Activated T-helper 1 cell treated with anti-CD3 and anti-CD28 coated beads, Interleukin-2, amount 50 U/mL, for 16 hours (primary cell): ENCODE measurements at regions not wholly inside any gene's neighbourhood (a gene's known extent, or its start where the extent isn't known, plus 50 kb on each side); places are given as distances from the start of the nearest gene placed in this dataset.

Experiments used
- DNase-seq, 2 donors: peaks; one replicate each; pipeline ENCODE4 v3.0.0-alpha.2; 2020; ENCODE audit warnings: low read depth in 1 of 2, low spot score in 1 of 2

- no peak for DNase-seq
Measured at GRCh38 chr5:174850565-174851169, 126.3 kb downstream of the MSX2 start.

GRCh38 chr5:174849426-174849825 lies 125.0 kb downstream of the MSX2 start:
- DNase-seq, result no peak

DNA sequence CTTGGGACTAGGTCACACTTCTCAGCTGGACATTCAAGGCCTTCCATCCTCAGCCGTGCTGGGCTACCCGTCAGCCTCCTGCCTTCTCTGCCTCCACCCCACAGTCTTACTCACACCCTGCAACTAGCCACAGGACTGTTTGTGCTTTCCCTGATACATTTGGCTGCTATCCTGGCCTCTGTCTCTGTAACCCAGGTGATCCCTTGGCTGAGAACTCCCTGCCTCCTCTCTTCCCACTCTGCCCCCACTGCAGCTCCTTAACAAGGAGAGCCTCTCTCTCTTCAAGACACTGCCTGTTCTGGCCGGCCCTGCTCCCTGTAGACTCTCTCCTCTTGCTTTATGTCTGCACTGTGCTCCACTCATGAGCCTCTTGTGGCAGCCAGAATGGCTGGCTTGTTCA lies 120.6 kb downstream of the MSX2 start:
- DNase-seq, result no peak

DNA sequence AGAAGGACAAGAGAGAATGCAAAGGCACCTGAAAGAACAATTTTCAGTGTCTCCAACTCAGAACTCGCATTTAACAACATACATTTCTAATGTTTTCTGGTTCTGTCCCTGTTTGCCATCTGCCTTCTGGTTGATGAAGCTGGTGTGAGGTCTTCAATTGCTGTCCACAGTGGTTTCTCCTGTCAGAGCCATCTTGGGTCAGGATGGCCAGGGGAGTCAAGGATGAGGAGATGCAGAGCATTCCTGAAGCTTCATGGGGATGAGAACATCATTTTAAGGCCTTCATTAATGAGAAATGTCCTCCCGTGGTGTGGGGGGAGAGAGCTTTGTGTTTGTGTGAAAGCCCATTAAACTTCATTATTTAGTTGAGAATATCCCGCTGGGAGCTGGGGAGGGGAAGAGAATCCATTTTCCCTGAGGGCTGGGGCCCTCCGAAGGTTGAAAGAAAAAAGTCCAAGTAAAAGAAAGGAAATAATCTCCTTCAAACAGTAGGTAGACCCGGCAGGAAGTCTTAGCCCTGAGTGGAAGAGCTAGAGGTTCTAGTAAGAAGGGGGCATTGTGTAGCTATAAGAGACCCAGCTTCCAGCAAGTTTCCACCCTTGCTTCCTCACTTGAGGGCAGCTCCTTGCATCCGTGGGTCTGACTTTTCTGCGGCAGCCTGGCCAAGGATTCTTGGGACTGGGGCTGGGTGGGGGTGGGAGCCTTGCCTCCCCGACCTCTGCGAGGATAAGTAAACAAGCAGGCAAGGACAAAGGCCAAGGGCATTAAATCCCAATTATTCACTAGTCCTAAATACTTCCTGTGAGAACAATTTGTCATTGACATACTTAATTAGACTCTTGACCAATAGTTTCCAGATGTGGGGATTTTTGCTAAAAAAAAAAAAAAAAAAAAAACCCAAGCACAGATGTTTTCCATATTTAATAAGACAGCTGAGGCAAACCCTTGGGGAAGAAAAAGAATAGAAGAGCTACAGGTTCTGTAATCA lies 119.2 kb downstream of the MSX2 start:
- DNase-seq, result no peak

DNA sequence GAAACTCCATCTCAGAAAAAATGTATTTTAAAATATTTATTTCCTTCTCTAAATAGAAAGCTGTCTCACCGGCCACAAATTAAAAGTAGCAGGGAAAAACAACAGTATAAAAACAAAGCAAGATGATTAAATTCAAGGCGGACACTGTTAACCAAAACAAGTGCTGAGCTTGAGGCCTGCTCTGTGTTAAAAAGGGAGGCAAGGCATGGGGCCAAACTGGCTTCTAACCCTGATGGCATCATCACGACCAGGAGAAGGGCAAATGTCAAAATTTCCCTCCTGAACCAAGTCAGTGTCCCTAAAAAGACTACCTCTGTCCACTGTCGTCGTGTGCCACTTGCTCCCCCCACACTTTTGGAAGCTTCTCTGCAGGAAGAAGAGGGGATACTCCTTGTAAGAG lies 116.1 kb downstream of the MSX2 start:
- no peak for DNase-seq

- no peak for DNase-seq
Measured at GRCh38 chr5:174839196-174839595, 114.8 kb downstream of the MSX2 start.

DNA sequence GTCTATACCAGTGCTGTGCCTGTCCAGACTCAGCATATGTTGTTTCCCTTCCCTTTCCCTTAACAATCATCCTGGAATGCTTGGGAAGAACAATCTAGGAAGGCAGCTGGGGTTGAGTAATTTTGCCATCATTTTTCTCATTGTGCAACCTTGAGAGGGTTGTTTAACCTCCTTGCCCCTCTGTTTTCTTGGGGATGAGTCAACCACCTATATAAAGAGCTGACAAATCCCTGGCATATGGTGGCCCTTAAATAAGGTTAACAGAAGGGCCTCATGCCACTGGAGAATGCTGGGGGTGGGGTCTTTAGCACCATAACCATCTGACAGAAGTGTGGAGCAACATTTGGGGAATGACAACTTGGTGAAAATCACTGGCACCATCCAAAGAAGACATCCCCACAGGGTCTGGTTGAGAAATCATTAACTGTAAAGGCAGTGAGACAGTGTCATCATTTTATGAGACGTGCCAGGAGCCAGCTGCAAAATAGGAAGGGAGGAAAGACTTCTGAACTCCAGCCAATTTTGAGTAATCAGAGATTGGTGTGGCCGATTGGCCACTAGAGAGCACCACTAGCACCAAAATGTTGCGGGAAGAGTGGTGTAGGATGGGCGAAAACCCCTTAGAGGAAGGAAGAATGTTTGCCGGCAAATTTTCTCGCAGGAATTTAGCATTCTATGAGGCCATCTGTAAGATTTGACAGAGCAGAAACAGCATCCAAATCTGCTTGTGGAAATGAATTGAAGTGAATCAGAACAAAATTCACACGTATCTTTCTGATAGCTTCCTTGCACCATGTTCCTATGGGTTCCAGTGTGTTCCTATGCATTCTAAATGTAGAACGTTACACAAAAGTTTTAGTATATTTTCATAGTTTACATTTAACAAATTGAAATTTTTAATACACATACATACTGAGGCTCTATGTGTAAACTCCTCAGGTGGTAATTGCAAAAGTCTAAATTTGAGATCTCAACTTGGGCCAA lies 113.8 kb downstream of the MSX2 start:
- DNase-seq, result no peak

- no peak for DNase-seq
Measured at GRCh38 chr5:174834081-174834480, 109.7 kb downstream of the MSX2 start.

DNA sequence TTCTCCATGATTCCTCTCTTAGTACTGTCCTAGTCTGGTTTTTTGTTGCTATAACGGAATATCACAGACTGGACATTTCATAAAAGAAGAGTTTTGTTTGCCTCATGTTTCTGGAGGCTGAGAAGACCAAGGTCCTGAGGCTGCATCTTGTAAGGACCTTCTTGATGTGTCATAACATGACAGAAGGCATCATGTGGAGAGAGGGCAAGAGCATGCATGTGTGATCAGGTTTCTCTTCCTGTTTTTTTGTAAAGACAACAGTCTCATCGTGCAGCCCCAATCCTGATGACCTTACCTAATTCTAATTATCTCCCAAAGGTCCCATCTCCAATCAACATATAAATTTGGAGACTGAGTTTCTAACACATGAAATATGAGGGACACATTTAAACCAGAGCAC lies 108.4 kb downstream of the MSX2 start:
- no peak for DNase-seq

GRCh38 chr5:174832025-174832424 lies 107.6 kb downstream of the MSX2 start:
- no peak for DNase-seq

- DNase-seq, result no peak
Measured at GRCh38 chr5:174831031-174831660, 106.8 kb downstream of the MSX2 start.

GRCh38 chr5:174829511-174829864 lies 105.1 kb downstream of the MSX2 start:
- DNase-seq, result no peak

- no peak for DNase-seq
Measured at GRCh38 chr5:174828804-174829510, 104.6 kb downstream of the MSX2 start.

DNA sequence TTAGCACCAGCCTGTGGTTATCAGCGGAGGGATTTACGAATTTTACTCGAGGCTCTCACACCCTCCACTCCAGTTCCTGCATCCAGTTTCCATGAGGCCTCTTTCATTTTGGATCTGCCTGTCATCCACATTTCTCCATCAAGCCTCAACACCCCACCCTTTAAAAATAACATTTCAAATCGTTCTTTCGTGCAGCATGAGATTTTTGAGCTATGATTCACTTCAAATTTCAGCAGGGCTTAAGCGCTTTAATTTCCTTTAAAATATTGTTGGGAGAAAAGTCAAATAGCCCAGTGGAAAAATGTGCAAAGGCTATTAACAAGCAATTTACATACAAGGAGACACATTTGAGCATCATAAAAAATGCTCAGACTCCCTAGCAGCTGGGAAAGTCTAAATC lies 103.2 kb downstream of the MSX2 start:
- no peak for DNase-seq

DNA sequence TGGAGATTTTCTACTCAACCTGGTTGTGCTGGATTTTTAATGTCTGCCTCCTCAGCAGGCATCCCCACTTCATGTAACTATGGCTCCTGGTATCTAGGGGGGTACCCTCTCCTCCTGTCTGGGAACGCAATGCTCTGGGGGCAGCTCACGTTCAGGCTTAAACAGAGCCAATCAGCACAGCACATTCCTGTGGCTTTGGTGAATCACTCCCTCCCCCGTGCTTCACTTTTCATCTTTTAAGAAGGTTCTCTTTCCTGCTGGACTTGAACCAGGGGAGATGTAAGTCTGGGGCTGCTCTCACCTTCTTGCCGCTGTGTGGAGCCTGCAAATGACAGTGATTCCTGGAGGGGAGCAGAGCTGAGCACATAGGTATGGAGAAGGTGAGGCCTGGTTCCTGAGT lies 101.2 kb downstream of the MSX2 start:
- no peak for DNase-seq

GRCh38 chr5:174818430-174818829 lies 94.0 kb downstream of the MSX2 start:
- DNase-seq, result no peak

- no peak for DNase-seq
Measured at GRCh38 chr5:174817610-174818009, 93.2 kb downstream of the MSX2 start.

- DNase-seq, result no peak
Measured at GRCh38 chr5:174816858-174817257, 92.5 kb downstream of the MSX2 start.

- no peak for DNase-seq
Measured at GRCh38 chr5:174811438-174811837, 87.1 kb downstream of the MSX2 start.

GRCh38 chr5:174810796-174811195 lies 86.4 kb downstream of the MSX2 start:
- no peak for DNase-seq
